ENCODE measurements at regions not wholly inside any gene's neighbourhood (a gene's known extent, or its start where the extent isn't known, plus 50 kb on each side); places are given as distances from the start of the nearest gene placed in this dataset.

DNA sequence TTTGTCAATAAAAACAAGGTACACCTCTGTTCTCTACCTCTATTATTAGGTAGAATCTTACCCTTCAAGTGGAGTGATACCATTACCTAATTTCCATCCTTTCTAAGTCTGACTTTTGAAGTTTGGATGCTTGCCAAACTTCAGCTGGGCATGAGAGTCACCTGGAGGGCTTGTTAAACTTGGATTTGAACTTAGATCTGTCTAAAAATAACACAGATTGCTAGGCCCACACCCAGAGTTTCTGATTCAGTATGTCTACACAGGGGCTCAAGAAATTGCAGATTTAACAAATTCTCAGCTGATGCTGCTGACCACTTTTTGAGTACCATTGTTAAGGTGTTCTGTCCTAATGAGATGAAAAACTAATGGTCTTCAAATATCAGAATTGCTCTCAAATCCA, 512.2 kb downstream of the LMO7 start:
- Histone ChIP-seq H3K4me1 (no peaks in the 10 kb centered on the region), H3K27me3 (ENCODE audit: low read depth) (no peaks in the 10 kb centered on the region), H3K9me3 (no peaks in the 10 kb centered on the region), H3K36me3 (replicated peaks) (no peaks in the 10 kb centered on the region), H3K4me3 (no peak overlapping the region)
- in situ Hi-C loops (cut with MboI; ENCODE audit: low sequenced_read_pairs): no loop called here
- no peak for DNase-seq (ENCODE audit: low spot score in 2 of 2)

DNA sequence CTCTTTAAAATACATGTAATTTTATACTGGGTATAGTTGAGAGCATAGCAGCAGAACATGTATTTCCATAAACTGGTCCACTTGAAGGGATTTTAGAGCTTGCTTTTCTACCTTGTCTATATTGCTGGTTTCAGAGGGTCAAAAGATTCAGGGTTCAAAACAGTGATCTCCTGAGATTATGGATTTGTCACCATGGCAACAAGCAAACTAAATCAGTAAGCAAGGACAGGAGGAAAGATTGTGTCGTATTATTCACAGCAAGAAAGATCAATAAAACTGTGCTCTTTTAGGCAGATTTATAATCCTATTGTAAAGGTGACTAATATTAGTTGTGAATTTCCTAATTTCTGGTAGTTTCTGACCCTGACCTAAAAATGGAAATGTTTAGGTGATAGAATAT, 496.4 kb downstream of the LMO7 start:
- no peak for DNase-seq (ENCODE audit: low spot score in 2 of 2)
- Histone ChIP-seq H3K4me1 (peaks cover 6% of the 10 kb centered on the region; the same call in 1 of the 2 replicates), H3K4me3 (no peak overlapping the region), H3K36me3 (replicated peaks) (no peaks in the 10 kb centered on the region), H3K27me3 (ENCODE audit: low read depth) (no peaks in the 10 kb centered on the region; the same call in 1 of the 2 replicates), H3K9me3 (no peaks in the 10 kb centered on the region)
- in situ Hi-C loops (cut with MboI; ENCODE audit: low sequenced_read_pairs): no loop called here

DNA sequence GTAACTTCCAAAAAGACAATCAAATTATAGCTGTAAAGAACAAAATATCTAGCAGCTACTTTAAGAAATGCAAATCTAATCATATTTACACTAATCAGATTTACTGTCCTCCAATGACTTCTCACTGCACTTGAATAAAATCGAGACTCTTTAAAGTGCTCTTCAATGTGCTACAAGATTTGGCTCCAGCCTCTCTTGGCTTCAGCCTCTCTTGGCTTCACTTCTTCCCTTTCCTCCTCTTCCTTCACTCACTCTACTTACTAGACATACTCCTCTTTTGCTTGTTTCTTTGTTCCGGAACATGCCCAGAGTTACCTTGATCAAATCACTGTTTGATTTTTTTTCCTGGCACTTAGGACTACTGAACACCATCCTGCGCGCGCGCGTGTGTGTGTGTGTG, 495.4 kb downstream of the LMO7 start:
- Histone ChIP-seq H3K4me1 (peaks cover 6% of the 10 kb centered on the region; the same call in 1 of the 2 replicates), H3K4me3 (no peak overlapping the region), H3K36me3 (replicated peaks) (no peaks in the 10 kb centered on the region), H3K9me3 (no peaks in the 10 kb centered on the region), H3K27me3 (ENCODE audit: low read depth) (no peaks in the 10 kb centered on the region; the same call in 1 of the 2 replicates)
- in situ Hi-C loops (cut with MboI; ENCODE audit: low sequenced_read_pairs): no loop called here
- DNase-seq (ENCODE audit: low spot score in 2 of 2): no peak

DNA sequence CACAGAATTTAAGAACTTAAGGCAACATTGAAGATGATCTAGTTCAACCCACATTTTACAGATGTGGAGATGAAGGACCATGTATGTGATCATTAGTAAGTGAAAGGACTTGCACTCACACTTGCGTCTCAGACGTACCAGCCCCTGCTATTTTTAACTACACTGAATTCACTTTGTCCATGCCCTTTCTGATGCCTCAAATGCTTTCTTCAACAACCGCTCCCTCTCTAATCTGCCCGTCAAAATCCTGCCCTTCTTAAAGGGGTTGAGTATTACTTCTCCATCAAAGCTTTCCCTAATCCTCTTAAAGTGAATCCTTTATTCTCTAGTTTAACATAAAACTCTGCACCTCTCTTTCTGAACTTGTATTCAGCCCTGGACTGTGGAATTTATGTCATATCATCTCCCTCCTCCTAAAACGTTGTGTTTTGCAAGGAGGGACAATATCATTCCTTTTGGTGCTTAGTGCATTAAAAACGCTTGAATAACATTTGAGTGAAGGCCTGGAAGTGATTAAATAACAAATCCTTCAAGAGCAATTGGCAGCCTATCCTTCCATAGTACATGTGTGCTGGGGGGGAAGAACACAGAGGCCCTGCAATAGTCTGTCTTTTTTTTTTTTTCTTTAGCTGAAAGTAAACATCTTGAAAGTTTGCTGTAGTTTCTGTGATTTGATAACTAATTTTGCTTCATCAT, 493.3 kb downstream of the LMO7 start:
- in situ Hi-C loops (cut with MboI; ENCODE audit: low sequenced_read_pairs): no loop called here
- peaks cover 6% of the 10 kb centered on the region; the same call in 1 of the 2 replicates for H3K4me1 ChIP-seq
- H3K36me3 ChIP-seq (replicated peaks): no peaks in the 10 kb centered on the region
- H3K4me3 ChIP-seq: no peak overlapping the region
- H3K27me3 ChIP-seq (ENCODE audit: low read depth): no peaks in the 10 kb centered on the region; the same call in 1 of the 2 replicates
- peak; percentile 49 to 84 for DNase-seq (ENCODE audit: low spot score in 2 of 2)
- no peaks in the 10 kb centered on the region for H3K9me3 ChIP-seq

DNA sequence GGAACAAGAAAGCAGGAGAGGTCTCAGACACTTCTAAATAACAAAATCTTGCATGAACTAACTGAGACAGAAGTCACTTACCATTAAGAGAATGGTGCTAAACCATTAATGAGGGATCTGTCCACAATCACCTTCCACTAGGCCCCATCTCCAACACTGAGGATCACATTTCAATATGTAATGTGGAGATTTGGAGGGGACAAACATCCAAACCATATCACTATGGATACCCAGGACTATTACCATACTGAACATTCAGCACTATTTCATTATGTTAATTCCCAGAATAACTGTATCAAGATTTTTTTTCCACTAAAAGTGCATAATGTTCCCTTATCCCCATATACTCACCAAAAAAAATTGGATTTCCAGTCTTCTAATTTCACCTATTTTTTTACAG, 491.8 kb downstream of the LMO7 start:
- Histone ChIP-seq H3K4me1 (peaks cover 6% of the 10 kb centered on the region; the same call in 1 of the 2 replicates), H3K36me3 (replicated peaks) (no peaks in the 10 kb centered on the region), H3K9me3 (peaks cover 3% of the 10 kb centered on the region; the same call in 1 of the 2 replicates), H3K4me3 (no peak overlapping the region), H3K27me3 (ENCODE audit: low read depth) (no peaks in the 10 kb centered on the region)
- in situ Hi-C loops (cut with MboI; ENCODE audit: low sequenced_read_pairs): no loop called here
- no peak for DNase-seq (ENCODE audit: low spot score in 2 of 2)

DNA sequence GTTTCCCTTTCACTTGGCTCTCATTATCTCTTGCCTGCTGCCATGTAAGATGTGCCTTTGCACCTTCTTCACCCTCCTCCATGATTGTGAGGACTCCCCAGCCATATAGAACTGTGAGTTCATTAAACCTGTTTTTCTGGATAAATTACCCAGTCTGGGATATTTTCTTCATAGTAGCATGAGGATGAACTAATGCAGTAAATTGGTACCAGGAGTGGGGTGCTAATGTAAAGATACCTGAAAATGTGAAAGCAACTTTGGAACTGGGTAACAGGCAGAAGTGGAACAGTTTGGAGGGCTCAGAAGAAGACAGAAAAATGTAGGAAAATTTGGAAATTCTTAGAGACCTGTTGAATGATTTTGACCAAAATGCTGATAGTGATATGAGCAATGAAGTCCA, 487.4 kb downstream of the LMO7 start:
- Histone ChIP-seq H3K27me3 (ENCODE audit: low read depth) (no peaks in the 10 kb centered on the region), H3K36me3 (replicated peaks) (no peaks in the 10 kb centered on the region), H3K9me3 (peaks cover 3% of the 10 kb centered on the region; the same call in 1 of the 2 replicates), H3K4me3 (no peak overlapping the region), H3K4me1 (no peaks in the 10 kb centered on the region)
- DNase-seq (ENCODE audit: low spot score in 2 of 2): no peak
- in situ Hi-C loops (cut with MboI; ENCODE audit: low sequenced_read_pairs): no loop called here

DNA sequence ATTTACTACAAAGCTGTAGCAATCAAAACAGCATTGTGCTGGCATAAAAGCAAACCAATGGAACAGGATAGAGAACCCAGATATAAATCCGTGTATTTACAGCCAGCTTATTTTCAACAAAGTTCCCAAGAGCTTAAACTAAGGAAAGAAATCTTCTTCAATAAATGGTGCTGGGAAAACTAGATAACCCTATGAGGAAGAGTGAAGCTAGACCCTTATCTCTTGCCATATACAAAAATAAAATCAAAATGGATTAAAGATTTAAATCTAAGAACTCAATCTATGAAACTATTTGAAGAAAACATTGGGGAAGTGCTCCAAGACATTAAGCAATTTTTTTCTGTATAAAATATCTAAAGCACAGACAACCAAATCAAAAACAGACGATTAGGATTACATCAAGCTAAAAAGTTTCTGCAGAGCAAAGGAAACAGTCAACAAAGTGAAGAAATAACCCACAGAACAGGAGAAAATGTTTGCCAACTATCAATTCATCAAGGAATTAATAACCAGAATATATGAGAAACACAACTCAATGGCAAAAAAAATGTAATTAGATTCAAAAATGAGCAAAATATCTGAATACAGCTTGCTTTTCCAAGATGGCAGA, 480.7 kb downstream of the LMO7 start:
- Histone ChIP-seq H3K27me3 (ENCODE audit: low read depth) (no peaks in the 10 kb centered on the region), H3K36me3 (replicated peaks) (no peaks in the 10 kb centered on the region), H3K4me3 (no peak overlapping the region), H3K4me1 (no peaks in the 10 kb centered on the region), H3K9me3 (no peaks in the 10 kb centered on the region)
- DNase-seq (ENCODE audit: low spot score in 2 of 2): no peak
- in situ Hi-C loops (cut with MboI; ENCODE audit: low sequenced_read_pairs): no loop called here

DNA sequence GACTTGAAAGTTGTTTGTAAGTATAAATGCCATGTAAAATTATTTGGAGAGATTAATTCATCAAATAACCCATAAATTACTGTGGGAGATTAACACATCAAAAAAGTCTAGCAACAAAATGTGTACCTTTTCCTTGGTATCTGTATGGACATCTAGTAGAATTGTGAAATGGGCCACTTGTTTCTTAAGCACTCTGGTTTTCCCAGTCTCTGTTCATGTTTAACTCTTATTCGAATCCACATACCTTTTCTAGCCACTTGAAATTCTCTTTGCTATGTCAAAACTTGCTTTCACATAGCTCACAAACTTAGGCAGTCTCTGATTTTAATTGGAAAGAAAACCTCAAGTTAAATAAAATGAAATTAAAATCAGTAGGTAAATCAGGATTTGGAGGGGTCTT, 470.6 kb downstream of the LMO7 start:
- no peaks in the 10 kb centered on the region for H3K9me3 ChIP-seq
- H3K4me3 ChIP-seq: no peak overlapping the region
- H3K4me1 ChIP-seq: no peaks in the 10 kb centered on the region
- no peaks in the 10 kb centered on the region for H3K36me3 ChIP-seq (replicated peaks)
- in situ Hi-C loops (cut with MboI; ENCODE audit: low sequenced_read_pairs): no loop called here
- no peak for DNase-seq (ENCODE audit: low spot score in 2 of 2)
- H3K27me3 ChIP-seq (ENCODE audit: low read depth): 0 out of 2 replicates have a peak, but pooled peaks cover 2% of the 10 kb centered on the region

DNA sequence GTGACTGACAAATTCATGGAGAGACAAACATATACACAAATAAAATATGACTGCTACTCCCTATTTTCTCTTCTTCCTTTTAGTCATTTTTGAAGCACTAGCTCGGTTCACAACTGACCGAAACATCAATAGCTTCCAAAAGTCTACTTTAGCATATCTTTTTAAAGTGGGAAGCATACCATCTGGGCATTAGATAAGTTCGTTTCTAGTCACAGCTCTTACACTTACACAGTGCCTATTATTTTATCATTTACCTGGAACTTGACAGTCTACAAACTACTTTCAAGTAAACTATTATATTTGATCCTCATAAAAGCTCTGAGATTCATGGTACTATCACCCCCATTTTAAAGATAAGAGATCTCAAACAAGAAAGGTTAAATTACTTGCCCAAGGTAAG, 458.5 kb downstream of the LMO7 start:
- in situ Hi-C loops (cut with MboI; ENCODE audit: low sequenced_read_pairs): no loop called here

DNA sequence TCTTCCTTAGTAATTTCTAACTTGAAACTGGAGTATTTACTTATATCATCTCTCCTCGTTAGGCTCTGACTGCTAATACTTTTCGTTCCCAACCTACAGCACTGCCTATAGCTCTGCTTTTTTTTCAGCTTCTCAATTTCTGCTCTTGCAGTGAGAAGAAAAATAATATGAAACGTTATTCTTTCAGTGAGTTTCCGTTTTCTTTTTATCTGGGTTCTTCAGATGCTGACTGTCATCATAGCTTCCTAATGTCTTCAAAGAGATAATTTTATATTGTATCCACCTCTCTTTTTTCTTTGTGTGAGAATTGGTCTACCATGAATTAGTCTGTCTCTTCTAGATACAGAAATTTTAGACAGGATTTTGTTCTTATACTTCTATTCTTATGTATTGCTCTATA, 454.9 kb downstream of the LMO7 start:
- DNase-seq (ENCODE audit: low spot score in 2 of 2): no peak
- Histone ChIP-seq H3K27me3 (ENCODE audit: low read depth) (0 out of 2 replicates have a peak, but pooled peaks cover 1% of the 10 kb centered on the region), H3K9me3 (no peaks in the 10 kb centered on the region), H3K4me3 (no peak overlapping the region), H3K4me1 (no peaks in the 10 kb centered on the region), H3K36me3 (replicated peaks) (no peaks in the 10 kb centered on the region)
- in situ Hi-C loops (cut with MboI; ENCODE audit: low sequenced_read_pairs): no loop called here

More for the DNA sequence above, 458.5 kb downstream of the LMO7 start:
- no peak overlapping the region for H3K4me3 ChIP-seq
- no peaks in the 10 kb centered on the region for H3K9me3 ChIP-seq
- no peak for DNase-seq (ENCODE audit: low spot score in 2 of 2)
- H3K4me1 ChIP-seq: no peaks in the 10 kb centered on the region
- H3K36me3 ChIP-seq (replicated peaks): no peaks in the 10 kb centered on the region
- 0 out of 2 replicates have a peak, but pooled peaks cover 3% of the 10 kb centered on the region for H3K27me3 ChIP-seq (ENCODE audit: low read depth)

DNA sequence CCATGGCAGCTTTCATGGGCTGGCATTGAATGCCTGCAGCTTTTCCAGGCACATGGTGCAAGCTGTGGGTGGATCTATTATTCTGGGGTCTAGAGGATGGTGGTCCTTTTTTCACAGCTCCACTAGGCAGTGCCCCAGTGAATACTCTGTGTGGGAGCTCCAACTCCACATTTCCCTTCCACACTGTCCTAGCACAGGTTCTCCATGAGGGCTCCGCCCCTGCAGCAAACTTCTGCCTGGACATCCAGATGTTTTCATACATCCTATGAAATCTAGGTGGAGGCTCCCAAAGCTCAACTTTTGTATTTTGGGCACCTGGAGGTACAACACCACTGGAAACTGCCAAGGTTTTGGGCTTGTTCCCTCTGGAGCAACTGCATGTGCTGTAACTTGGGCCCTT, 450.6 kb downstream of the LMO7 start:
- Histone ChIP-seq H3K4me3 (no peak overlapping the region), H3K36me3 (replicated peaks) (no peaks in the 10 kb centered on the region), H3K9me3 (no peaks in the 10 kb centered on the region), H3K4me1 (no peaks in the 10 kb centered on the region), H3K27me3 (ENCODE audit: low read depth) (no peaks in the 10 kb centered on the region)
- DNase-seq (ENCODE audit: low spot score in 2 of 2): no peak
- in situ Hi-C loops (cut with MboI; ENCODE audit: low sequenced_read_pairs): no loop called here

DNA sequence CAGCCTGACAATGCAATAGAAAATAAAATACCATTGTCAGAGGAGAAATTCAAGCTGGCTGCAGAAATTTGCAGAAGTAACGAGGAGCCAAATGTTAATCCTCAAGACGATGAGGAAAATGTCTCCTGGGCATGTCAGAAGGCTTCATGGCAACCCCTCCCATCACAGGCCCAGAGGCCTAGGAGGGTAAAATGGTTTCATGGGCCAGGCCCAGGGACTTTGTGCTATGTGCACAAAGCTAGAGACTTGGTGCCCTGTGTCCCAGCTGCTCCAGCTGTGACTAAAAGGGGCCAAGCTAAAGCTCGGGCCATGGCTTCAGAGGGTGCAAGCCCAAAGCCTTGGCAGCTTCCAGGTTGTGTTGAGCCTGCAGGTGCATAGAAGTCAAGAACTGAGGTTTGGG, 431.7 kb downstream of the LMO7 start:
- in situ Hi-C loops (cut with MboI; ENCODE audit: low sequenced_read_pairs): no loop called here

DNA sequence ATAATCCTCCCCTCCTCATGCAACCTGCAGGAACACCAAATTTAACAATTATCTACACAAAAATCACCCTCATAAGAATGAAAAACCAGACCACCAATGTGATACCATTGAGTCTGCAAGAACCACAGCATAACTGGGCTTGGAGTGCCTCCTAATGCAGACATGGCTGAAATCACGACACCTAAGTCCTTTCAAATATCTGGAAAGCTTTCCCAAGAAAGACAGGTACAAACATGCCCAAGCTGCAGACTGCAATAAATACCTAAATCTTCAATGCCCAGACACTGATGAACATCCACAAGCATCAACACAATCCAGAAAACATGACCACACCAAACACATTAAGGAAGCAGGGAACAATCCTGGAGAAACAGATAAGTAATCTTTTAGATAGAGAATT, 417.1 kb downstream of the LMO7 start:
- Histone ChIP-seq H3K27me3 (ENCODE audit: low read depth) (no peaks in the 10 kb centered on the region; the same call in 1 of the 2 replicates), H3K9me3 (no peaks in the 10 kb centered on the region), H3K4me1 (no peaks in the 10 kb centered on the region), H3K4me3 (no peak overlapping the region), H3K36me3 (replicated peaks) (no peaks in the 10 kb centered on the region)
- no peak for DNase-seq (ENCODE audit: low spot score in 2 of 2)
- in situ Hi-C loops (cut with MboI; ENCODE audit: low sequenced_read_pairs): no loop called here

More for the DNA sequence above, 431.7 kb downstream of the LMO7 start:
- H3K4me1 ChIP-seq: no peaks in the 10 kb centered on the region
- no peaks in the 10 kb centered on the region for H3K27me3 ChIP-seq (ENCODE audit: low read depth)
- no peak overlapping the region for H3K4me3 ChIP-seq
- DNase-seq (ENCODE audit: low spot score in 2 of 2): no peak
- H3K36me3 ChIP-seq (replicated peaks): no peaks in the 10 kb centered on the region
- no peaks in the 10 kb centered on the region for H3K9me3 ChIP-seq

DNA sequence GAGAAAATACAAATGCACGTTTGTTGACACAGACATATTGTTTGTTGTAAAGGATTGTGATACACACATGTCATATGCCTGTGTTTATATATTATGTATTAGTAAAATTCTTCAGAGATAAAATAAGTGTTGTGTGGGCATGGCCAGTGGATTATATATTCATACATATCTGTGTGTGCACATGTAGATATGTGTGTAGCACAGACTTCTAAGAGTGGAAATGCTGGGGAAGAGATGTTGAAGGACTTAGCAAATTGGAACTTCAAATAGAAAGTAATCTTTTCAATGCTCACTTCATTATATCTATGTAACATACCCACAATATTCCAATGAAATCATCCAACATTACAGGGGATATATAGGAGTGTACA, 413.2 kb downstream of the LMO7 start:
- in situ Hi-C loops (cut with MboI; ENCODE audit: low sequenced_read_pairs): no loop called here
- Histone ChIP-seq H3K36me3 (replicated peaks) (no peaks in the 10 kb centered on the region), H3K27me3 (ENCODE audit: low read depth) (no peaks in the 10 kb centered on the region; the same call in 1 of the 2 replicates), H3K4me1 (no peaks in the 10 kb centered on the region), H3K9me3 (no peaks in the 10 kb centered on the region), H3K4me3 (no peak overlapping the region)
- no peak for DNase-seq (ENCODE audit: low spot score in 2 of 2)

Data from HAP-1 (cell line).